ENCODE measurements at regions not wholly inside any gene's neighbourhood (a gene's known extent, or its start where the extent isn't known, plus 50 kb on each side); places are given as distances from the start of the nearest gene placed in this dataset.

- TF ChIP-seq, protein P1, sequence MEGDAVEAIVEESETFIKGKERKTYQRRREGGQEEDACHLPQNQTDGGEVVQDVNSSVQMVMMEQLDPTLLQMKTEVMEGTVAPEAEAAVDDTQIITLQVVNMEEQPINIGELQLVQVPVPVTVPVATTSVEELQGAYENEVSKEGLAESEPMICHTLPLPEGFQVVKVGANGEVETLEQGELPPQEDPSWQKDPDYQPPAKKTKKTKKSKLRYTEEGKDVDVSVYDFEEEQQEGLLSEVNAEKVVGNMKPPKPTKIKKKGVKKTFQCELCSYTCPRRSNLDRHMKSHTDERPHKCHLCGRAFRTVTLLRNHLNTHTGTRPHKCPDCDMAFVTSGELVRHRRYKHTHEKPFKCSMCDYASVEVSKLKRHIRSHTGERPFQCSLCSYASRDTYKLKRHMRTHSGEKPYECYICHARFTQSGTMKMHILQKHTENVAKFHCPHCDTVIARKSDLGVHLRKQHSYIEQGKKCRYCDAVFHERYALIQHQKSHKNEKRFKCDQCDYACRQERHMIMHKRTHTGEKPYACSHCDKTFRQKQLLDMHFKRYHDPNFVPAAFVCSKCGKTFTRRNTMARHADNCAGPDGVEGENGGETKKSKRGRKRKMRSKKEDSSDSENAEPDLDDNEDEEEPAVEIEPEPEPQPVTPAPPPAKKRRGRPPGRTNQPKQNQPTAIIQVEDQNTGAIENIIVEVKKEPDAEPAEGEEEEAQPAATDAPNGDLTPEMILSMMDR (conservative IDR thresholded peaks at IDR 0.05; ENCODE audit: low read depth in 2 of 2): no peak
- TF ChIP-seq NANOG (IDR thresholded peaks at IDR 0.05; ENCODE audit: borderline replicate concordance): no peak
- TF ChIP-seq POLR2AphosphoS5 (IDR thresholded peaks at IDR 0.05; ENCODE audit: low read depth): no peak
Measured at GRCh38 chr3:31096661-31097395, 202.4 kb upstream of the GADL1 start.
